Suppressor macrophage treated with lipopolysaccharide for 1 hour (primary cell): ENCODE measurements at regions not wholly inside any gene's neighbourhood (a gene's known extent, or its start where the extent isn't known, plus 50 kb on each side); places are given as distances from the start of the nearest gene placed in this dataset.

Experiments
- DNase-seq, 3 donors: peaks; one replicate each; pipeline ENCODE4 v3.0.0-alpha.2; 2020 to 2022

DNA sequence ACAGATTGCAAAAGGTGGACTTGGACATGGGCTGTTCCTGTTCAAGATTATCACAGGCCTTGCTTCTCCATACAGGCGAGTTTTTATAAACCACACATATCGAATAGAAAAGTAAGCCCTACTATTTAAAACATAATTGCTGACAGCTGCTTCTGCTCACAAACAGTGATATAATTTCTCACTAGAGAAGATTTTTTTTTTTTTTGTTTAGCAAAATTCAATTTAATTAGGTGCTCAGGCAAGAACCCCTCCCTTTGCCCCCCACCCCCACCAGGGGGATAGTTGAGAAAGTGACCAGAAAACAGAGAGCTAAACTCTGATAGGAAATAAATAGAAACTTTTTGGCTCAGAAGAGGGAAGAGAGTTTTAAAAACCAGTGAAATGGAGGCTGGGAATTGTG lies 132.8 kb upstream of the CRY1 start:
- no peak for DNase-seq

GRCh38 chr12:107228076-107228475 lies 134.7 kb upstream of the CRY1 start:
- DNase-seq = no peak

GRCh38 chr12:107229827-107230226 lies 136.5 kb upstream of the CRY1 start:
- DNase-seq = no peak

- no peak for DNase-seq
Measured at GRCh38 chr12:107231303-107231702, 138.0 kb upstream of the CRY1 start.

- no peak for DNase-seq
Measured at GRCh38 chr12:107233551-107233950, 140.2 kb upstream of the CRY1 start.

DNA sequence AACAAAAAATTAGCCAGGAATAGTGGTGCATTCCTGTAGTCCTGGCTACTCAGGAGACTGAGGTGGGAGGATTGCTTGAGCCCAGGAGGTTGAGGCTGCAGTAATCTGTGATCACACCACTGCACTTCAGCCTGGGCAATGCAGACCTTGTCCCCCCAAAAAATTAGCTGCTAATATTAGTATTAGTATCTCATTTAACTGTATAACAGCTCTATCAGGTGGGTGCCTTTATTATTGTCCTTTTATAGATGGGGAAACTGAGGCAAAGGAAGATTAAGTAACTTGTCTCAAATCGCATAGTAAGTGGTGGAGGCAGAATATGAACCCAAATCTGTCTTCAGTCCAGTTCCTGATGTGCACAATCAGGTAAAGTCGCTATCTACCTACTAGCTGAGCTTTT lies 142.3 kb upstream of the CRY1 start:
- no peak for DNase-seq

- DNase-seq = no peak
Measured at GRCh38 chr12:107236824-107237511, 143.6 kb upstream of the CRY1 start.

DNA sequence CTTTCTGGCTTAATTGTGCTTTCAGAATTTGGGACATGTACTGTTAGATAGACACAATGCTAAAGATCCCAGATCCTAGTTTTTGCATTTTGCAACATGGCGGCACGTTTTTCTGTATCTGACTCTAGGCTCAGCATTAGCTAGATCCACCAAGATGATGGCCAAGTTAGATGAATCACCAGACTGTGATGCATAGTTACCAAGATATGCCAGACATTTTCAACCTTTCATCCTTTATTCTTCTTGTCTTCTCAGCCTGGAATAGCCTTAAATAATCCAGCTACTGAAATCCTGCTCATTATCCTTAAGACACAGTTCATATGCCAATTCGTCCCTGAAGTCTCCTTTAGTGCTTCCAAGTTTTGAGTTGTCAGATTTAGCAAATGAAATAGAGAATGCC lies 144.9 kb upstream of the CRY1 start:
- no peak for DNase-seq

GRCh38 chr12:107241411-107241810 lies 148.1 kb upstream of the CRY1 start:
- no peak for DNase-seq

DNA sequence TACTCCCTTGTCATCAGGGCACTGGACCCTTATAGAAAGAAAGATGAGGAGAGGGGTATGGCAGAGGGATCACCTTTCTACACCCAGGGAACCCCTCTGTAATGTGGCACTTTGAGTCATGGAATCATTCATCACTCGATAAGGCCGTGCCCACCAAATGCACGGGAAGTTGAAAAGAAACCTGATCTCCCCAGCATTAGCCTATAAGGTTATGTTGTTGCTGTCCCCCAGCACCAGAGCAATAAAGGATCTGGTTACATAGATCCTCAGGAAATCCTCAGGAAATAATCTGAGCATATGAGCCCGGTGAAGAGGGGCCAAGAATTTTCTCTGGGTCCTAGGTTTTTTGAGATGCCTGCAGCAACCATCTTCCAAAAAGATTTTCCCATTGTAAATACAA lies 148.8 kb upstream of the CRY1 start:
- DNase-seq = no peak

DNA sequence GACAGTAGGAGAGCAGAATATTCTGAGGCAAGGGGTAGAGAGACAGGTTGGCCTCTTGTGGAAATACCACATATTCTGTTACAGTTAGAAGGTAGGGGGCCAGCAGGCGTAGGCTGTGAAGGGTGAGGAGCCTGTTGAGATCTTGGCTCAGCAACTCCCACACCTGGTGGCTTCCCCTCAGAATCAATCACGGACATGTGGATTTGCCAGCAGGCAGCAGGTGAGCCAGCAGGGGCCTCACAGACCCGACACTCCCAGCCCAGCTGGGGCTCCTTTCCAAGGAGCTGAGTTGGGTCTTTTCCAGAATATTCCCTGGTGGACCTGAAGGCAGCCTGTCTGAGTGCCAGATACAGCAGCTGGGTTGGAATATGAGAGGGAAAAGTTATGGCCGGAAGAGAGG lies 150.0 kb upstream of the CRY1 start:
- no peak for DNase-seq

- DNase-seq = no peak
Measured at GRCh38 chr12:107244584-107244983, 151.2 kb upstream of the CRY1 start.

DNA sequence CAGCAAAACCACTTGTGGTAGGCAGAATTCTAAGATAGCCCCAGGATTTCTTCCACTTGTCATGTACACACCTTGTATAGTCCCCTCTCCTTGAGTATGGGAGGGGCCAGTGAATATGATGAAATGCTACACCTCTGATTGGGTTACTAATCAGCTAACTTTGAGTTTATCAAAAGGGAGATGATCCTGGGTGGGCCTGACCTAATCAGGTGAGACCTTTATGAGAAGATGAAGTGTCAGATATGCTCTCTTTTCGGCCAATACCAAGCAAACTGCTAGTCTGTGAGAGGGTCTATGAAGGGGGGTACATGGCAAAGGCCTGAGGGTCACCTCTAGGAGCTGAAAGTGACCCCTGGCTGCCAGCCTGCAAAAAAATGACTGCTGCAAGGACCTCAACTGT lies 154.3 kb upstream of the CRY1 start:
- DNase-seq = no peak

DNA sequence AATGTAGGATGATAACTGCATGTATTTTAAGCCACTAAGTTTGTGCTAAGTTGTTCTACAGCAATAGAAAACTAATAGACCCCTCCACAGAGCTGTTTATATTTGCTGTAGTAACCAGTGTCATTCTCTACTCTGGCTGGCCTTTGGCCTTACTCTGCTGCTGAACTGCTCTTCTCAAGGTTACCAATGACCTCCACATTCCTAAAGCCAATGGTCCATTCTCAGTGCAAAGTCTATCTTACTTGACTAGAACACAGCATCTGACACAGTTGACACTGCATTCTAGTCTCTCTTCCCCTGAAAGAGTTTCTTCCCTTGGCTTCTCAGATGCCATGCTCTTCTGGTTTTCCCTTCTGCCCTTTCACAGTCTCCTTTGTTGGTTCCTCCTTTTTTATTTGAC lies 154.8 kb upstream of the CRY1 start:
- no peak for DNase-seq

DNA sequence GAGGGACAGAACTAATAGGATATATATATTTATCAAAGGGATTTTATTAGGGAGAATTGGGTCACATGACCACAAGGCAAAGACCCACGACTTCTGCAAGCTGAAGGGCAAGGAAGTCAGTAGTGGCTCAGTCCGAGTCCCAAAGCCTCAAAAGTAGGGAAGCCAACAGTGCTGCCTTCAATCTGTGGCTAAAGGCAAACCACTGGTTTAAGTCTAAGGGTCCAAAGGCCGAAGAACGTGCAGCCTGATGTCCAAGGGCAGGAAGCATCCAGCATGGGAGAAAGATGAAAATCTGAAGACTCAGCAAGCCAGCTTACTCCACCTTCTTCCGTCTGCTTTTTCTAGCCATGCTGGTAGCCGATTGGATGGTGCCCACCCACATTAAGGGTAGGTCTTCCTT lies 157.9 kb upstream of the CRY1 start:
- no peak for DNase-seq

DNA sequence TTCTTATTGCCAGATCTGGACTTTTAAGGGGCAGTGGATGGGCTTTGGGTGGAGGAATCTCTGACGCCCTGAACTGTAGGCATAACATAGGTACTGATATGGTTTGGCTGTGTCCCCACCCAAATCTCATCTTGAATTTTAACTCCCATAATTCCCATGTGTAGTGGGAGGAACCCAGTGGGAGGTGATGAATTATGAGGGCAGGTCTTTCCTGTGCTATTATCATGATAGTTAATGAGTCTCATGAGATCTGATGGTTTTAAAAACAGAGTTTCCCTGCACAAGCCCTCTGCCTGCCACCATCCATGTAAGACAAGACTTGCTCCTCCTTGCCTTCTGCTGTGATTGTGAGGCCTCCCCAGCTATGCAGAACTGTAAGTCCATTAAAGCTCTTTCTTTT lies 160.0 kb upstream of the CRY1 start:
- DNase-seq = no peak

DNA sequence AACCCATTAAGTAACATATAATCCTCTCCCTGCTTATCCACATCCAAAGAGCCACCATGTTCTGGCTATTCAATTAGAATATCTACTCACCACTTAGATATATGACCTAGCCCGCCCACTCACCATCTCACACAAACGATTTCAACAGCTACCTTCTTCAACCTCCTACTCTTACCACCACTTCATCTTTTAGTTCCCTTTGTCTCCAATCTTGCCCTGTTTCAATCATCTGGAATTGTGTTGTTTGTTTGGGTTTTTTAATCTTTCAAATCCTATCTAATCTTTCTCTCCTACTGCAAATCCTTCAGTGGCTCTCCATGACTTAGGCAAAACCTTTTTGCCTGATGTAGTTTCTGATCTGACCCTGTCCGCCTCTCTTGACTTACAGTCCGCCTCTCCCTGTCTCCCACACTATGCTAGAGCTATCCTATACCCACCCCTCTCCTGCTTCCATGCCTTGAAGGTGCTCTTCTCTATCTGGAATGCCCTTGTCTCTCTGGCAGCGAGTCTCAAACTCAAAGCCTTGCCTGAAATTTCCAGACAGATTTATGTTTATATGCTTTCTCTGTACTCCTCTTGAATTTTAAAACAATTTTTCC lies 161.0 kb upstream of the CRY1 start:
- DNase-seq = peak in 1 of 3 donors; percentile 7

- no peak for DNase-seq
Measured at GRCh38 chr12:107258780-107259179, 165.4 kb upstream of the CRY1 start.

- no peak for DNase-seq
Measured at GRCh38 chr12:107263980-107264379, 170.6 kb upstream of the CRY1 start.

DNA sequence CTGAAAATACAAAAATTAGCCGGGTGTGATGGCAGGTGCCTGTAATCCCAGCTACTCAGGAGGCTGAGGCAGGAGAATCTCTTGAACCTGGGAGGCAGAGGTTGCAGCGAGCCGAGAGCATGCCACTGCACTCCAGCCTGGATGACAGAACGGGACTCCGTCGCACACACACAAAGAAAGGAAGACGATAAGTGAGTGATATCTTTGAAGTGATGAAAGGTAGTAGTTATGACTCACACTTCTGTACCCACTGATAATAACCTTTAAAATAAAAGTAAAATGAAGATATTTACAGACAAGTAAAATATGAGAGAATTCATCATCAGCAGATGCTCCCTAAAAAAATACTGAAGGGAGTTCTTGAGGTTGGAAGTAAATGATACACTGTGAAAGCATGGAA lies 171.3 kb upstream of the CRY1 start:
- no peak for DNase-seq

DNA sequence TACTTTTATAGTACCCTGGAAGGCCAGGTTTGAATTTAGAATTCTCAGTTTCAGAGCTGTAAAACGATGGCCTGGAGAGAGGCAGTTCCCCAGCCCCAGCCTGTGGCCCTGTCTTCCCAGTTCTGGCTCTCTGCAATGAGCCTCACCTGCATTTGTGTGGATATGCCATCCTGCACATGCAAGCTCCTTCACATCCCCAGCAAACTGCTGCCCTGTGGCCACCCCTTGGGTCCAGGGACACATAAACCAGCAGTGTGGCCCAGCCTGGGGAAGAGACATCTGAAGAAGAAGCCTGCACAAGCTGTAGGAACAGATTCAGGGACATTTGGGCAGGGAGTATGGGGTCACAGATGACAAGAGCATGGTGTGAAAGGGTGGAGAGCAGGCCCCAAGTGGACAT lies 174.3 kb upstream of the CRY1 start:
- no peak for DNase-seq

- DNase-seq = no peak
Measured at GRCh38 chr12:107271523-107271922, 178.2 kb upstream of the CRY1 start.

GRCh38 chr12:107275530-107275929 lies 182.2 kb upstream of the CRY1 start:
- no peak for DNase-seq

DNA sequence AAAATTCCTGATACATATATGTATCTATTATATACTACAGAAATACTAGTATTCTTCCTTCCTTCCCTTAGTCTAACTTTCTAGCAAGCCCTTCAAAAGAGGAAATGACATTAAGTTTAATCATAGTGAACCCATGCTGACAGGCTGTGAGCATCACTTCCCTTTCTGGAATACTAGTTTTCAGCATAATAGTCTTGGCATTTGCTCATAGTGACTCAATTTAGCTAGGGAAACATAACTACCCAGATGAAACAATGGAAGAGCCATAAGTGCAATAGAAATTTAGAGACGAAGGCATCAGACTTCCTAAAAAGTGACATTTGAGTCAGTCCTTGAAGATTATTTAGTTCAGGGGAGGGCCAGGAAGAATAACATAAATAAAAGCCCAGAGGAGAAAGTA lies 184.5 kb upstream of the CRY1 start:
- peak; percentile 73 to 93 (median 92) for DNase-seq

DNA sequence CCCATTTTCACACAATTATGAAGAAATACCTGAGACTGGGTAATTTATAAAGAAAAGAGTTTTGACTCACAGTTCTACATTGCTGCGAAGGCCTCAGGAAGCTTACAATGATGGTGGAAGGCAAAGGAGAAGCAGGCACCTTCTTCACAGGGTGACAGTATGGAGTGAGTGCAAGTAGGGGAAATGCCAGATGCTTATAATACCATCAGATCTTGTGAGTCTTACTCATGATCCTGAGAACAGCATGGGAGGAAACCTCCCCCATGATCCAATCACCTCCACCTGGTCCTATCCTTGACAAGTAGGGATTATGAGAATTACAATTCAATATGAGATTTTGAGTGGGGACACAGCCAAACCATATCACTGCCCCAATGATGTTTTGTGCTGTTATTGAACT lies 189.3 kb upstream of the CRY1 start:
- DNase-seq = peak in 1 of 3 donors; percentile 16
